B cell (primary cell): ENCODE measurements at regions not wholly inside any gene's neighbourhood (a gene's known extent, or its start where the extent isn't known, plus 50 kb on each side); places are given as distances from the start of the nearest gene placed in this dataset.

Experiments
- ATAC-seq: fragments of 200-7000 bp; cut with Tn5 transposase; one replicate; pipeline ENCODE4 v1.10.0; 2021; ENCODE audit warnings: low read depth, mild to moderate bottlenecking, moderate number of reproducible peaks, moderate library complexity
- CTCF ChIA-PET: fragments of 350-600 bp; sonication (Branson Sonifier 250); formaldehyde crosslinking; loops from one replicate; lab custom pipeline; 2021; ENCODE audit warnings: antibody characterized with exemption, inconsistent platforms; lab: Charles Lee
- POLR2A ChIA-PET: fragments of 350-600 bp; sonication (Branson Sonifier 250); formaldehyde crosslinking; loops from one replicate; lab custom pipeline; 2021; ENCODE audit warnings: antibody characterized with exemption; lab: Charles Lee
- DNase-seq: peaks from one replicate; pipeline ENCODE4 v3.0.0; 2013
- H2AFZ ChIP-seq: 2 replicates; pipeline ENCODE4 v1.6.1; 2012; ENCODE audit warnings: mild to moderate bottlenecking, low read depth, low read length; ENCODE audit not compliant: insufficient read depth, poor library complexity, severe bottlenecking
- H3K27ac ChIP-seq, 2 donors: 1 replicate in 1 of 2; 2 replicates in 1 of 2; pipeline ENCODE4 v1.5.1; 2012 to 2013; ENCODE audit warnings: low read length in 2 of 2, mild to moderate bottlenecking in 2 of 2, moderate library complexity in 1 of 2
- H3K27me3 ChIP-seq, 4 experiments: fragments of 200-600 bp in 1 of 4; sonication (generic) in 1 of 4; replicated peaks in 1 of 4; 1 replicate in 2 of 4; 2 replicates in 2 of 4; pipeline versions ENCODE4 v1.6.1 to v1.7.0; 2013 to 2016; ENCODE audit warnings: low read length in 3 of 4, mild to moderate bottlenecking in 2 of 4, mixed read lengths in 1 of 4, moderate library complexity in 1 of 4; ENCODE audit not compliant: insufficient read depth in 4 of 4, control insufficient read depth in 3 of 4; ENCODE audit errors: control extremely low read depth in 1 of 4
- H3K36me3 ChIP-seq, 2 experiments: replicated peaks in 1 of 2; 1 replicate in 1 of 2; 2 replicates in 1 of 2; pipeline versions ENCODE4 v1.6.1 to v1.7.1; 2013; ENCODE audit warnings: low read length in 1 of 2; ENCODE audit not compliant: insufficient read depth in 2 of 2, control insufficient read depth in 1 of 2; ENCODE audit errors: control extremely low read depth in 1 of 2, extremely low read depth in 1 of 2
- H3K4me1 ChIP-seq, 2 donors: fragments of 200-600 bp in 1 of 2; sonication (generic) in 1 of 2; 1 replicate in 1 of 2; 2 replicates in 1 of 2; pipeline versions ENCODE4 v1.5.1 to v1.6.1; 2013 to 2017; ENCODE audit warnings: low read length in 2 of 2; ENCODE audit not compliant: control insufficient read depth in 2 of 2, insufficient read depth in 2 of 2
- H3K4me2 ChIP-seq: replicated peaks from 2 replicates; pipeline ENCODE3; 2012; ENCODE audit warnings: mild to moderate bottlenecking, low read depth, low read length; ENCODE audit not compliant: poor library complexity, severe bottlenecking
- H3K4me3 ChIP-seq, 5 experiments: fragments of 200-600 bp in 1 of 5; sonication (generic) in 1 of 5; 1 replicate in 3 of 5; 2 replicates in 2 of 5; pipeline versions ENCODE4 v1.5.1 to v1.7.0; 2011 to 2016; ENCODE audit warnings: low read length in 4 of 5, mild to moderate bottlenecking in 4 of 5, low read depth in 2 of 5, control low read depth in 1 of 5, moderate library complexity in 1 of 5; ENCODE audit not compliant: insufficient read depth in 1 of 5; ENCODE audit errors: control extremely low read depth in 1 of 5, extremely low read depth in 1 of 5
- H3K79me2 ChIP-seq: fragments of 200-600 bp; sonication (generic); one replicate; pipeline ENCODE4 v1.6.0; 2016; ENCODE audit warnings: low read length; ENCODE audit not compliant: control insufficient read depth, insufficient read depth
- H3K9ac ChIP-seq: fragments of 200-600 bp; sonication (generic); 2 replicates; pipeline ENCODE4 v1.6.1; 2017; ENCODE audit warnings: mild to moderate bottlenecking, low read length, moderate library complexity
- H3K9me3 ChIP-seq, 3 donors: one replicate each; pipeline versions ENCODE4 v1.6.1 to v1.7.1; 2013; ENCODE audit warnings: low read length in 2 of 3; ENCODE audit not compliant: control insufficient read depth in 2 of 3, insufficient read depth in 1 of 3; ENCODE audit errors: control extremely low read depth in 1 of 3
- H4K20me1 ChIP-seq: 2 replicates; pipeline ENCODE4 v1.6.0; 2012; ENCODE audit warnings: mild to moderate bottlenecking, low read length; ENCODE audit not compliant: insufficient read depth, control insufficient read depth, poor library complexity, severe bottlenecking
- H3K27ac Mint-ChIP-seq: one replicate; pipeline ENCODE4 v1.8.0; 2021; ENCODE audit warnings: mixed read lengths
- H3K27me3 Mint-ChIP-seq: one replicate; pipeline ENCODE4 v1.8.0; 2021; ENCODE audit warnings: mixed read lengths
- H3K4me1 Mint-ChIP-seq: one replicate; pipeline ENCODE4 v1.8.0; 2021; ENCODE audit warnings: mixed read lengths
- H3K4me3 Mint-ChIP-seq: one replicate; pipeline ENCODE4 v1.8.0; 2021; ENCODE audit warnings: mixed read lengths
- H3K9me3 Mint-ChIP-seq: one replicate; pipeline ENCODE4 v1.8.0; 2022; ENCODE audit warnings: mixed read lengths; ENCODE audit not compliant: insufficient read depth
- EZH2 ChIP-seq: IDR thresholded peaks from 2 replicates; pipeline ENCODE4 v1.6.1; 2012; ENCODE audit warnings: borderline replicate concordance, low read depth, mild to moderate bottlenecking, moderate library complexity, low read length; ENCODE audit not compliant: insufficient read depth, poor library complexity, severe bottlenecking
- WGBS: methylation state at CpG from one replicate; pipeline ENCODE4 v1.1.5; 2013; ENCODE audit warnings: missing lambda C conversion rate; ENCODE audit not compliant: insufficient coverage; 5-methylcytosine and 5-hydroxymethylcytosine counted together
- intact Hi-C: fragments of 100-400 bp; cut with micrococcal nuclease; formaldehyde crosslinking; loops from one replicate; pipeline ENCODE4 v1.10.0; 2022
- TF ChIP-seq, protein P1 (sequence below): fragments of 200-600 bp; IDR thresholded peaks from one replicate; pipeline ENCODE4 v1.8.0; 2022; ENCODE audit warnings: antibody characterized with exemption, mild to moderate bottlenecking

DNA sequence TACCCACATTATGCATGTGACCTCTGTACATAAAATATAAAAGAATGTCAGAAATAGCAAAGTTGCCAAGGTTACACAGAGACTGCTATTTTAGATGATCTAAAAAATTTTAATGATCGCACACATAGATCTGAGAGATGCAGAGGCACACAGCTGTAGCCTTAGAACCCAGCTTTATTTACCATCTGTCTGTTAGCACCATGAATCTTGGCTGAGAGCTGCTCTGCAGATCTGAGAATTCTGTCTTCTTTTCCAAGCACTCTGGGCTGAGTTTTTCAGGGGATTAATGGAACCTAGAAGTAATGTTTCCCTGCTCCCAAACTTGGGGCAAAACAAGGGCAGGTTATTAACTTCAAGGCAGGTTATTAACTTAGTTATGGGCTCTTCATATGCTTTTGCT, 248.7 kb upstream of the JAG1 start:
- no peak for TF ChIP-seq EZH2
- TF ChIP-seq, protein P1, sequence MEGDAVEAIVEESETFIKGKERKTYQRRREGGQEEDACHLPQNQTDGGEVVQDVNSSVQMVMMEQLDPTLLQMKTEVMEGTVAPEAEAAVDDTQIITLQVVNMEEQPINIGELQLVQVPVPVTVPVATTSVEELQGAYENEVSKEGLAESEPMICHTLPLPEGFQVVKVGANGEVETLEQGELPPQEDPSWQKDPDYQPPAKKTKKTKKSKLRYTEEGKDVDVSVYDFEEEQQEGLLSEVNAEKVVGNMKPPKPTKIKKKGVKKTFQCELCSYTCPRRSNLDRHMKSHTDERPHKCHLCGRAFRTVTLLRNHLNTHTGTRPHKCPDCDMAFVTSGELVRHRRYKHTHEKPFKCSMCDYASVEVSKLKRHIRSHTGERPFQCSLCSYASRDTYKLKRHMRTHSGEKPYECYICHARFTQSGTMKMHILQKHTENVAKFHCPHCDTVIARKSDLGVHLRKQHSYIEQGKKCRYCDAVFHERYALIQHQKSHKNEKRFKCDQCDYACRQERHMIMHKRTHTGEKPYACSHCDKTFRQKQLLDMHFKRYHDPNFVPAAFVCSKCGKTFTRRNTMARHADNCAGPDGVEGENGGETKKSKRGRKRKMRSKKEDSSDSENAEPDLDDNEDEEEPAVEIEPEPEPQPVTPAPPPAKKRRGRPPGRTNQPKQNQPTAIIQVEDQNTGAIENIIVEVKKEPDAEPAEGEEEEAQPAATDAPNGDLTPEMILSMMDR: no peak
- Histone ChIP-seq H3K27ac (no peak overlapping the region), H3K36me3 (no peaks in the 10 kb centered on the region), H3K4me1 (no peaks in the 10 kb centered on the region), H3K4me2 (no peak overlapping the region), H3K9ac (no peak overlapping the region), H3K79me2 (no peaks in the 10 kb centered on the region), H4K20me1 (no peaks in the 10 kb centered on the region), H3K9me3 (peaks cover 0 to 4% (median 0%) of the 10 kb centered on the region in 3 donors), H3K27me3 (no peaks in the 10 kb centered on the region), H3K4me3 (no peak overlapping the region), H2AFZ (no peak overlapping the region)
- no peak overlapping the region for H3K27ac Mint-ChIP-seq
- H3K4me3 Mint-ChIP-seq: no peak overlapping the region
- no peak for DNase-seq
- ChIA-PET POLR2A (no interaction called here), CTCF (no interaction called here)
- no peaks in the 10 kb centered on the region for H3K4me1 Mint-ChIP-seq
- H3K27me3 Mint-ChIP-seq: no peaks in the 10 kb centered on the region
- H3K9me3 Mint-ChIP-seq: no peaks in the 10 kb centered on the region
- intact Hi-C loops: no loop called here
- no peak for ATAC-seq
- no CpG with 5 or more reads among the region's 1 CpG for WGBS

DNA sequence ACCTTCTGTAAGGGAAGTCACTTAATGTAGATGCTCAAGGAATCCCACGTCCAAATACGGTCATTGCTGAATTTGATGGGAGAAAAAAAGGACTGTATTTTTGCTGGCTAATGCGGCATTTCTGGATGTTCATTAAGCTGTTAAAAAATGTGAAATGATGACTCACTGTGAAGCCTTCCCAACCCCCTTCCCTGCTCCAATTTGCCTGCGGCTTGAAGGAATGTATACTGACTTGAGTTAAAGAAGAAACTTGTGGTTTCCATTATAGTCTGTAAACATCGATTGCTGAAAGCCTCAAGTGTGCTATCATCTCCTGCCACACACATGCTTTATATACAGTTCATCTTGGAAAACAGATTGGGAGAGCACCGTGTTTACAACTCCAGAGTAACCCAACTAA, 249.1 kb upstream of the JAG1 start:
- H3K4me3 Mint-ChIP-seq: no peak overlapping the region
- no peaks in the 10 kb centered on the region for H3K9me3 Mint-ChIP-seq
- H3K9ac ChIP-seq: no peak overlapping the region
- ChIA-PET POLR2A (no interaction called here), CTCF (no interaction called here)
- no peak overlapping the region for H2AFZ ChIP-seq
- H3K4me1 ChIP-seq: no peaks in the 10 kb centered on the region
- no peaks in the 10 kb centered on the region for H3K79me2 ChIP-seq
- no peaks in the 10 kb centered on the region for H3K27me3 Mint-ChIP-seq
- H3K4me1 Mint-ChIP-seq: no peaks in the 10 kb centered on the region
- no peak overlapping the region for H3K4me3 ChIP-seq
- H3K4me2 ChIP-seq: no peak overlapping the region
- DNase-seq: no peak
- no peaks in the 10 kb centered on the region for H3K27me3 ChIP-seq
- 60% methylated on average over 2 of the region's 6 CpGs for WGBS
- no peak for TF ChIP-seq EZH2
- TF ChIP-seq, protein P1: no peak
- no peak for ATAC-seq
- H3K27ac ChIP-seq: no peak overlapping the region
- H3K27ac Mint-ChIP-seq: no peak overlapping the region
- no peaks in the 10 kb centered on the region for H3K36me3 ChIP-seq
- H4K20me1 ChIP-seq: no peaks in the 10 kb centered on the region
- intact Hi-C loops: no loop called here
- H3K9me3 ChIP-seq: peaks cover 0 to 4% (median 0%) of the 10 kb centered on the region in 3 donors
